ENCODE measurements at regions not wholly inside any gene's neighbourhood (a gene's known extent, or its start where the extent isn't known, plus 50 kb on each side); places are given as distances from the start of the nearest gene placed in this dataset.

DNA sequence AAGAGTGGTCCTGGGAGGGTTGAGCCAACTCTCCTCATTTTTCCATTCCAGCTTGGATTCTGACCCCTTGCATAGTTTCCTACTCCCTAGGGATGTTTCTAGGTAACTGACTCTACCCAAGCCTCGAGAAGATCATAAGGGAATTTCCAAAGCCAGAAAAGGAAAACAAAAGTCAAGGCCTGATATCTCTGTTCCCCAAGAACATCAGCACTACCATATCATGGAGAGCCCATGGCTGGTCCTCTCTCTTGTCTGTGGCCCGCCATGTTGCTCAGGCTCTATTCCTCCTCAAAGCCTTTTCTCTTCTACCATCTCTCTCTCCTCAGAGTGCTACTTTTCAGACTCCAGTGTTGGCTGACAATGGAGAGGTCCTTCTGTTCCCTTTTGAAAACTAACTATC is 99.6 kb upstream of the KLF7 start:
- Histone ChIP-seq H2AK5ac (ENCODE audit: low read length) (no peak overlapping the region), H3K4me3 (ENCODE audit: low read depth, low read length) (no peak overlapping the region), H3K18ac (ENCODE audit: low read length) (no peak overlapping the region), H3K4me1 (ENCODE audit: control insufficient read depth in 1 of 2, insufficient read depth in 2 of 2, low read length in 2 of 2) (no peaks in the 10 kb centered on the region), H2BK120ac (ENCODE audit: insufficient read depth, low read length, poor library complexity) (no peak overlapping the region), H4K8ac (ENCODE audit: low read depth, low read length) (no peak overlapping the region), H3K4me2 (ENCODE audit: low read length) (no peak overlapping the region), H3K14ac (ENCODE audit: low read length) (no peak overlapping the region), H4K91ac (ENCODE audit: low read depth, low read length) (no peak overlapping the region), H3K27ac (ENCODE audit: low read depth, low read length) (no peak overlapping the region), H3K23ac (ENCODE audit: low read length) (no peak overlapping the region), H3K4ac (ENCODE audit: low read depth, low read length) (no peak overlapping the region), H4K12ac (ENCODE audit: low read depth, low read length) (no peak overlapping the region), H3K27me3 (ENCODE audit: insufficient read depth, low read length) (no peaks in the 10 kb centered on the region), H3K9me3 (ENCODE audit: insufficient read depth, low read depth, low read length) (no peaks in the 10 kb centered on the region), H3K36me3 (ENCODE audit: control insufficient read depth in 1 of 2, insufficient read depth in 2 of 2, low read length in 2 of 2) (no peaks in the 10 kb centered on the region), H3K79me1 (ENCODE audit: low read length) (no peaks in the 10 kb centered on the region), H3K79me2 (ENCODE audit: control insufficient read depth, insufficient read depth, low read length, poor library complexity) (no peaks in the 10 kb centered on the region), H2BK12ac (ENCODE audit: low read length) (no peak overlapping the region), H2BK5ac (ENCODE audit: low read depth, low read length, poor library complexity) (no peak overlapping the region), H2AFZ (ENCODE audit: insufficient read depth, low read length, poor library complexity) (no peak overlapping the region), H3K9ac (ENCODE audit: low read length) (no peak overlapping the region)
- no CpG with 5 or more reads among the region's 2 CpGs for WGBS (ENCODE audit: extremely low coverage, insufficient coverage, insufficient read length)
- no peak for DNase-seq

DNA sequence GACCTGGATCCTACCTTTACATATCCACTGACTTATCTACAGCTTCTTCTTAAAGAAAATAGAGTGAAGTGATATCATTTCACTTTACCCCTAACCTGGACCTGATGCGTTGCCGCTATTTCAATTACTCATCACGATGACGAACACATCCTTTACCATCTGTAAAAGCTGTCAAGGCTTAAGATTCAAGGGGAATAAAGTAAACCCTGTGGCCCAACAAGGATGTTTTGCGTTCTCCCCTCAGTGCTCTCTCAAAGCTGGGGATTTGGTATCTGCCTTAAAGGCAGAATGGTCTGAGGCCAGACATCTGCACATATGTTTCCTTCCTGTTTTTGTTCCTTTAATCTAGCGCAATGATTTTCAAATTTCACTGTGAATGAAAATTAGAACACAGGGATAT is 100.1 kb upstream of the KLF7 start:
- H4K91ac ChIP-seq (ENCODE audit: low read depth, low read length) = no peak overlapping the region
- H3K27me3 ChIP-seq (ENCODE audit: insufficient read depth, low read length) = no peaks in the 10 kb centered on the region
- no peak overlapping the region for H3K4me2 ChIP-seq (ENCODE audit: low read length)
- no peak overlapping the region for H2BK5ac ChIP-seq (ENCODE audit: low read depth, low read length, poor library complexity)
- no peak overlapping the region for H3K27ac ChIP-seq (ENCODE audit: low read depth, low read length)
- no peak overlapping the region for H3K9ac ChIP-seq (ENCODE audit: low read length)
- H3K14ac ChIP-seq (ENCODE audit: low read length) = no peak overlapping the region
- H2AFZ ChIP-seq (ENCODE audit: insufficient read depth, low read length, poor library complexity) = no peak overlapping the region
- no peak overlapping the region for H3K4me3 ChIP-seq (ENCODE audit: low read depth, low read length)
- no peak overlapping the region for H2BK120ac ChIP-seq (ENCODE audit: insufficient read depth, low read length, poor library complexity)
- H3K36me3 ChIP-seq (ENCODE audit: control insufficient read depth in 1 of 2, insufficient read depth in 2 of 2, low read length in 2 of 2) = no peaks in the 10 kb centered on the region
- H3K4me1 ChIP-seq (ENCODE audit: control insufficient read depth in 1 of 2, insufficient read depth in 2 of 2, low read length in 2 of 2) = no peaks in the 10 kb centered on the region
- no CpG with 5 or more reads among the region's 6 CpGs for WGBS (ENCODE audit: extremely low coverage, insufficient coverage, insufficient read length)
- H3K18ac ChIP-seq (ENCODE audit: low read length) = no peak overlapping the region
- no peak overlapping the region for H2AK5ac ChIP-seq (ENCODE audit: low read length)
- no peak overlapping the region for H2BK12ac ChIP-seq (ENCODE audit: low read length)
- H4K12ac ChIP-seq (ENCODE audit: low read depth, low read length) = no peak overlapping the region
- no peak overlapping the region for H3K4ac ChIP-seq (ENCODE audit: low read depth, low read length)
- H3K23ac ChIP-seq (ENCODE audit: low read length) = no peak overlapping the region
- DNase-seq = no peak
- no peaks in the 10 kb centered on the region for H3K79me1 ChIP-seq (ENCODE audit: low read length)
- no peaks in the 10 kb centered on the region for H3K9me3 ChIP-seq (ENCODE audit: insufficient read depth, low read depth, low read length)
- no peak overlapping the region for H4K8ac ChIP-seq (ENCODE audit: low read depth, low read length)
- no peaks in the 10 kb centered on the region for H3K79me2 ChIP-seq (ENCODE audit: control insufficient read depth, insufficient read depth, low read length, poor library complexity)

DNA sequence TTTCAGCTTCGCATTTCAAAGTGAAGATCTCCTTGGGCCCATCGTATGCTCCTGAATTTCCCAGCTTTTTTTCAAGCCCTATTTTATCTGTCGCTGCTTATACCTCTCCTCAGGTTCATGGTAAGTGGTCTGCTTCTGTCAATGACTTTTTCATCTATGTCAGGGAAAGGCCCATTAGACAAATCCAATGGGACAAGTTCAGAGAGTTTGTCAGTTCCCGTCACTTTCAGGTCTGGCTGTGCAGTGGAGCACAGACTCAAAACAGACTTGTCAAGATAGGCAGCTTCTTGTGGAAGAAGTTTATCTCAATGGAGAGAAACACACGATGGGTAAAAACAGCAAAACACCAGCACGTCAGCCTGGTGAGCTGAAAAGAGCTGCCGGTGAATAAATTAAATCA is 100.9 kb upstream of the KLF7 start:
- H2AFZ ChIP-seq (ENCODE audit: insufficient read depth, low read length, poor library complexity) = no peak overlapping the region
- H3K14ac ChIP-seq (ENCODE audit: low read length) = no peak overlapping the region
- no peak overlapping the region for H2BK5ac ChIP-seq (ENCODE audit: low read depth, low read length, poor library complexity)
- no peak overlapping the region for H2AK5ac ChIP-seq (ENCODE audit: low read length)
- no peak overlapping the region for H4K12ac ChIP-seq (ENCODE audit: low read depth, low read length)
- H3K9ac ChIP-seq (ENCODE audit: low read length) = no peak overlapping the region
- no peaks in the 10 kb centered on the region for H3K79me2 ChIP-seq (ENCODE audit: control insufficient read depth, insufficient read depth, low read length, poor library complexity)
- H3K9me3 ChIP-seq (ENCODE audit: insufficient read depth, low read depth, low read length) = no peaks in the 10 kb centered on the region
- no peak overlapping the region for H3K4me3 ChIP-seq (ENCODE audit: low read depth, low read length)
- no peak overlapping the region for H2BK120ac ChIP-seq (ENCODE audit: insufficient read depth, low read length, poor library complexity)
- no CpG with 5 or more reads among the region's 7 CpGs for WGBS (ENCODE audit: extremely low coverage, insufficient coverage, insufficient read length)
- no peaks in the 10 kb centered on the region for H3K79me1 ChIP-seq (ENCODE audit: low read length)
- no peak overlapping the region for H3K4me2 ChIP-seq (ENCODE audit: low read length)
- H3K4me1 ChIP-seq (ENCODE audit: control insufficient read depth in 1 of 2, insufficient read depth in 2 of 2, low read length in 2 of 2) = no peaks in the 10 kb centered on the region
- H3K27ac ChIP-seq (ENCODE audit: low read depth, low read length) = no peak overlapping the region
- no peak overlapping the region for H2BK12ac ChIP-seq (ENCODE audit: low read length)
- H3K18ac ChIP-seq (ENCODE audit: low read length) = no peak overlapping the region
- DNase-seq = no peak
- H3K23ac ChIP-seq (ENCODE audit: low read length) = no peak overlapping the region
- H3K27me3 ChIP-seq (ENCODE audit: insufficient read depth, low read length) = no peaks in the 10 kb centered on the region
- H3K4ac ChIP-seq (ENCODE audit: low read depth, low read length) = no peak overlapping the region
- no peaks in the 10 kb centered on the region for H3K36me3 ChIP-seq (ENCODE audit: control insufficient read depth in 1 of 2, insufficient read depth in 2 of 2, low read length in 2 of 2)
- H4K91ac ChIP-seq (ENCODE audit: low read depth, low read length) = no peak overlapping the region
- H4K8ac ChIP-seq (ENCODE audit: low read depth, low read length) = no peak overlapping the region

- Histone ChIP-seq H3K14ac (ENCODE audit: low read length) (no peak overlapping the region), H3K4me3 (ENCODE audit: low read depth, low read length) (no peak overlapping the region), H3K18ac (ENCODE audit: low read length) (no peak overlapping the region), H3K27me3 (ENCODE audit: insufficient read depth, low read length) (no peaks in the 10 kb centered on the region), H2BK12ac (ENCODE audit: low read length) (no peak overlapping the region), H3K36me3 (ENCODE audit: control insufficient read depth in 1 of 2, insufficient read depth in 2 of 2, low read length in 2 of 2) (no peaks in the 10 kb centered on the region), H3K9ac (ENCODE audit: low read length) (no peak overlapping the region), H2BK5ac (ENCODE audit: low read depth, low read length, poor library complexity) (no peak overlapping the region), H3K23ac (ENCODE audit: low read length) (no peak overlapping the region), H3K79me1 (ENCODE audit: low read length) (no peaks in the 10 kb centered on the region), H3K79me2 (ENCODE audit: control insufficient read depth, insufficient read depth, low read length, poor library complexity) (no peaks in the 10 kb centered on the region), H4K12ac (ENCODE audit: low read depth, low read length) (no peak overlapping the region), H3K4me2 (ENCODE audit: low read length) (no peak overlapping the region), H2AFZ (ENCODE audit: insufficient read depth, low read length, poor library complexity) (no peak overlapping the region), H2AK5ac (ENCODE audit: low read length) (no peak overlapping the region), H3K27ac (ENCODE audit: low read depth, low read length) (no peak overlapping the region), H4K91ac (ENCODE audit: low read depth, low read length) (no peak overlapping the region), H2BK120ac (ENCODE audit: insufficient read depth, low read length, poor library complexity) (no peak overlapping the region), H3K9me3 (ENCODE audit: insufficient read depth, low read depth, low read length) (no peaks in the 10 kb centered on the region), H3K4ac (ENCODE audit: low read depth, low read length) (no peak overlapping the region), H3K4me1 (ENCODE audit: control insufficient read depth in 1 of 2, insufficient read depth in 2 of 2, low read length in 2 of 2) (no peaks in the 10 kb centered on the region), H4K8ac (ENCODE audit: low read depth, low read length) (no peak overlapping the region)
- no CpG with 5 or more reads among the region's 2 CpGs for WGBS (ENCODE audit: extremely low coverage, insufficient coverage, insufficient read length)
- no peak for DNase-seq
Observed at GRCh38 chr2:207269038-207269437, 103.3 kb upstream of the KLF7 start.

Data from trophoblast cell (in vitro differentiated cells and primary cell).